GM23338 (cell line): ENCODE measurements at regions not wholly inside any gene's neighbourhood (a gene's known extent, or its start where the extent isn't known, plus 50 kb on each side); places are given as distances from the start of the nearest gene placed in this dataset.
A peak's percentile ranks its signal among the peaks of the same experiment; 100 is the strongest.

ENCODE experiments used
- ATAC-seq: fragments of 200-7000 bp; cut with Tn5 transposase; 3 replicates; pipeline ENCODE4 v1.9.1; 2020
- DNase-seq: peaks from one replicate; pipeline ENCODE4 v3.0.0-alpha.2; 2015; ENCODE audit warnings: low spot score
- H2AFZ ChIP-seq: fragments of 200-600 bp; sonication (generic); 2 replicates; pipeline ENCODE4 v1.8.0; 2016; ENCODE audit warnings: antibody characterized with exemption, mild to moderate bottlenecking, moderate library complexity
- H3F3A ChIP-seq: fragments of 200-600 bp; sonication (generic); replicated peaks from 2 replicates; pipeline ENCODE4 v1.8.0; 2017; ENCODE audit warnings: antibody characterized with exemption, mixed run types, low read depth
- H3K27ac ChIP-seq: fragments of 200-600 bp; sonication (generic); 2 replicates; pipeline ENCODE4 v1.6.1; 2016; ENCODE audit warnings: low read depth
- H3K27me3 ChIP-seq: fragments of 200-600 bp; sonication (generic); 2 replicates; pipeline ENCODE4 v1.8.0; 2016; ENCODE audit warnings: mild to moderate bottlenecking, mixed run types, moderate library complexity; ENCODE audit not compliant: insufficient read depth
- H3K36me3 ChIP-seq: fragments of 200-600 bp; sonication (generic); 2 replicates; pipeline ENCODE4 v1.8.0; 2016; ENCODE audit warnings: mild to moderate bottlenecking; ENCODE audit not compliant: insufficient read depth
- H3K4me1 ChIP-seq: fragments of 200-600 bp; sonication (generic); 2 replicates; pipeline ENCODE4 v1.8.0; 2016; ENCODE audit warnings: mild to moderate bottlenecking, moderate library complexity; ENCODE audit not compliant: insufficient read depth
- H3K4me2 ChIP-seq: fragments of 200-600 bp; sonication (generic); 2 replicates; pipeline ENCODE4 v1.7.1; 2017; ENCODE audit warnings: mixed run types
- H3K4me3 ChIP-seq: fragments of 200-600 bp; sonication (generic); 2 replicates; pipeline ENCODE4 v1.6.1; 2016; ENCODE audit warnings: mixed run types
- H3K79me2 ChIP-seq: fragments of 200-600 bp; sonication (generic); replicated peaks from 2 replicates; pipeline ENCODE4 v1.8.0; 2017; ENCODE audit warnings: mild to moderate bottlenecking; ENCODE audit not compliant: insufficient read depth
- H3K9me2 ChIP-seq: fragments of 200-600 bp; sonication (generic); 2 replicates; pipeline ENCODE4 v1.8.0; 2017; ENCODE audit not compliant: insufficient read depth
- H4K20me1 ChIP-seq: fragments of 200-600 bp; sonication (generic); replicated peaks from 2 replicates; pipeline ENCODE4 v1.8.0; 2017; ENCODE audit warnings: mild to moderate bottlenecking; ENCODE audit not compliant: insufficient read depth
- H3K27ac Mint-ChIP-seq: 2 replicates; pipeline ENCODE4 v1.8.0; 2020; ENCODE audit warnings: inconsistent platforms, mild to moderate bottlenecking, moderate library complexity, mixed read lengths
- H3K27me3 Mint-ChIP-seq: 3 replicates; pipeline ENCODE4 v1.8.0; 2022; ENCODE audit warnings: low read depth, mild to moderate bottlenecking, moderate library complexity, mixed read lengths, inconsistent platforms; ENCODE audit not compliant: insufficient read depth, poor library complexity
- H3K36me3 Mint-ChIP-seq: 3 replicates; pipeline ENCODE4 v1.8.0; 2021; ENCODE audit warnings: low read depth, mild to moderate bottlenecking, inconsistent platforms, moderate library complexity, mixed read lengths
- H3K4me1 Mint-ChIP-seq: 3 replicates; pipeline ENCODE4 v1.8.0; 2020; ENCODE audit warnings: mild to moderate bottlenecking, inconsistent platforms, mixed read lengths
- H3K4me3 Mint-ChIP-seq: 3 replicates; pipeline ENCODE4 v1.8.0; 2021; ENCODE audit warnings: moderate library complexity, mild to moderate bottlenecking, inconsistent platforms, mixed read lengths
- H3K9me3 Mint-ChIP-seq: 3 replicates; pipeline ENCODE4 v1.8.0; 2020; ENCODE audit warnings: moderate library complexity, mild to moderate bottlenecking, inconsistent platforms, mixed read lengths
- CREB1 ChIP-seq: fragments of 250-450 bp; sonication (Bioruptor Pico); IDR thresholded peaks from 2 replicates; pipeline ENCODE4 v1.5.0; 2020; ENCODE audit warnings: low read depth, mild to moderate bottlenecking, moderate library complexity
- ETS1 ChIP-seq: IDR thresholded peaks from 2 replicates; pipeline ENCODE4 v1.6.1; 2016; ENCODE audit warnings: antibody characterized with exemption
- EZH2 ChIP-seq: fragments of 200-600 bp; sonication (generic); IDR thresholded peaks from one replicate; pipeline ENCODE4 v1.8.0; 2017; ENCODE audit warnings: antibody characterized with exemption, mild to moderate bottlenecking, low read depth; ENCODE audit not compliant: unreplicated experiment
- EZH2phosphoT487 ChIP-seq: fragments of 200-600 bp; sonication (generic); IDR thresholded peaks from one replicate; pipeline ENCODE4 v1.8.1; 2018; ENCODE audit warnings: antibody characterized with exemption; ENCODE audit not compliant: unreplicated experiment
- JUNB ChIP-seq: IDR thresholded peaks from one replicate; pipeline ENCODE4 v1.6.1; 2016; ENCODE audit warnings: antibody characterized with exemption; ENCODE audit not compliant: unreplicated experiment
- NANOG ChIP-seq: IDR thresholded peaks from 2 replicates; pipeline ENCODE4 v1.6.1; 2016; ENCODE audit warnings: antibody characterized with exemption, borderline replicate concordance
- POLR2AphosphoS5 ChIP-seq: IDR thresholded peaks from 2 replicates; pipeline ENCODE4 v1.6.1; 2016; ENCODE audit warnings: antibody characterized with exemption, low read depth
- REST ChIP-seq: IDR thresholded peaks from one replicate; pipeline ENCODE4 v1.6.1; 2018; ENCODE audit warnings: antibody characterized with exemption; ENCODE audit not compliant: unreplicated experiment
- ZNF114 ChIP-seq: fragments of 250-450 bp; sonication (Bioruptor Pico); IDR thresholded peaks from 2 replicates; pipeline ENCODE4 v1.5.0; 2020; ENCODE audit warnings: mild to moderate bottlenecking, moderate library complexity
- ZNF331 ChIP-seq: fragments of 250-450 bp; sonication (Bioruptor Pico); IDR thresholded peaks from 2 replicates; pipeline ENCODE4 v1.5.0; 2020; ENCODE audit warnings: low read depth, mild to moderate bottlenecking, moderate library complexity
- TF ChIP-seq, protein P1 (sequence below): fragments of 250-450 bp; sonication (Bioruptor Pico); IDR thresholded peaks from 2 replicates; pipeline ENCODE4 v1.5.0; 2020; ENCODE audit warnings: mild to moderate bottlenecking, moderate library complexity

DNA sequence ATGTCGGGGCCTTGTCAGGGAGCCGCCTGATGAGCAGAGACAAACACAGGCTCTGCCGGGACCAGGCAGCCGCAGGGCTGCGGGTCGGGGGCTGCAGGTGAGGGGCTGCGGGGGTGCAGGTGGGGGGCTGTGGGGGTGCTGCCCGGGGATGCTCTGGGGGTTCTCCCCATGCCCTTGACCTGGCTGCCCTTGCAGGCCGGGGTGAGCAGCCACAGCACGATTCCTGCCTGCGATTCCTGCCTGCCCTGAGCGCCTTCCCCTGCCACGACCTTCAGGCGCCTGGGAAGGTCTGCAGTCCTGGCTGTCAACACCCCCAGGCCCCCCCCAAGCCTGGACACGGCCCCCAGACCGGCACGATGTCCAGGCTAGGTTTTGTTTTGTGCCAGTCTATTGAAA is 106.3 kb downstream of the FAM53A start (continued):
- TF ChIP-seq ETS1 = no peak
- no peak for TF ChIP-seq CREB1 (CRISPR knock-in tag)
- TF ChIP-seq ZNF114 (CRISPR knock-in tag) = no peak
- TF ChIP-seq ZNF331 (CRISPR knock-in tag) = no peak
- TF ChIP-seq JUNB = no peak

GRCh38 chr4:1576961-1577821 is 106.9 kb downstream of the FAM53A start:
- Mint-ChIP-seq H3K27ac (no peak overlapping the region), H3K36me3 (no peaks in the 10 kb centered on the region; the same call in 2 of the 3 replicates), H3K27me3 (peaks cover 24% of the 10 kb centered on the region), H3K4me1 (peaks cover 31% of the 10 kb centered on the region), H3K4me3 (peak overlapping the region; percentile 49; the same call in 2 of the 3 replicates), H3K9me3 (no peaks in the 10 kb centered on the region; the same call in 2 of the 3 replicates)
- ATAC-seq = no peak
- Histone ChIP-seq H3K27ac (no peak overlapping the region), H3K4me2 (peak overlapping the region; percentile 96), H3K79me2 (no peaks in the 10 kb centered on the region), H3K4me3 (peak overlapping the region; percentile 26; the same call in 1 of the 2 replicates), H4K20me1 (no peaks in the 10 kb centered on the region), H3K9me2 (no peaks in the 10 kb centered on the region), H3F3A (peaks cover 6% of the 10 kb centered on the region; the same call in 1 of the 2 replicates), H3K36me3 (no peaks in the 10 kb centered on the region), H3K27me3 (peaks cover 10% of the 10 kb centered on the region), H3K4me1 (peaks cover 21% of the 10 kb centered on the region), H2AFZ (peak overlapping the region; percentile 38; the same call in 1 of the 2 replicates)
- no peak for TF ChIP-seq NANOG
- no peak for TF ChIP-seq EZH2
- TF ChIP-seq EZH2phosphoT487 = no peak
- no peak for TF ChIP-seq CREB1 (CRISPR knock-in tag)
- no peak for TF ChIP-seq ETS1
- TF ChIP-seq POLR2AphosphoS5 = no peak
- no peak for TF ChIP-seq REST
- TF ChIP-seq, protein P1, sequence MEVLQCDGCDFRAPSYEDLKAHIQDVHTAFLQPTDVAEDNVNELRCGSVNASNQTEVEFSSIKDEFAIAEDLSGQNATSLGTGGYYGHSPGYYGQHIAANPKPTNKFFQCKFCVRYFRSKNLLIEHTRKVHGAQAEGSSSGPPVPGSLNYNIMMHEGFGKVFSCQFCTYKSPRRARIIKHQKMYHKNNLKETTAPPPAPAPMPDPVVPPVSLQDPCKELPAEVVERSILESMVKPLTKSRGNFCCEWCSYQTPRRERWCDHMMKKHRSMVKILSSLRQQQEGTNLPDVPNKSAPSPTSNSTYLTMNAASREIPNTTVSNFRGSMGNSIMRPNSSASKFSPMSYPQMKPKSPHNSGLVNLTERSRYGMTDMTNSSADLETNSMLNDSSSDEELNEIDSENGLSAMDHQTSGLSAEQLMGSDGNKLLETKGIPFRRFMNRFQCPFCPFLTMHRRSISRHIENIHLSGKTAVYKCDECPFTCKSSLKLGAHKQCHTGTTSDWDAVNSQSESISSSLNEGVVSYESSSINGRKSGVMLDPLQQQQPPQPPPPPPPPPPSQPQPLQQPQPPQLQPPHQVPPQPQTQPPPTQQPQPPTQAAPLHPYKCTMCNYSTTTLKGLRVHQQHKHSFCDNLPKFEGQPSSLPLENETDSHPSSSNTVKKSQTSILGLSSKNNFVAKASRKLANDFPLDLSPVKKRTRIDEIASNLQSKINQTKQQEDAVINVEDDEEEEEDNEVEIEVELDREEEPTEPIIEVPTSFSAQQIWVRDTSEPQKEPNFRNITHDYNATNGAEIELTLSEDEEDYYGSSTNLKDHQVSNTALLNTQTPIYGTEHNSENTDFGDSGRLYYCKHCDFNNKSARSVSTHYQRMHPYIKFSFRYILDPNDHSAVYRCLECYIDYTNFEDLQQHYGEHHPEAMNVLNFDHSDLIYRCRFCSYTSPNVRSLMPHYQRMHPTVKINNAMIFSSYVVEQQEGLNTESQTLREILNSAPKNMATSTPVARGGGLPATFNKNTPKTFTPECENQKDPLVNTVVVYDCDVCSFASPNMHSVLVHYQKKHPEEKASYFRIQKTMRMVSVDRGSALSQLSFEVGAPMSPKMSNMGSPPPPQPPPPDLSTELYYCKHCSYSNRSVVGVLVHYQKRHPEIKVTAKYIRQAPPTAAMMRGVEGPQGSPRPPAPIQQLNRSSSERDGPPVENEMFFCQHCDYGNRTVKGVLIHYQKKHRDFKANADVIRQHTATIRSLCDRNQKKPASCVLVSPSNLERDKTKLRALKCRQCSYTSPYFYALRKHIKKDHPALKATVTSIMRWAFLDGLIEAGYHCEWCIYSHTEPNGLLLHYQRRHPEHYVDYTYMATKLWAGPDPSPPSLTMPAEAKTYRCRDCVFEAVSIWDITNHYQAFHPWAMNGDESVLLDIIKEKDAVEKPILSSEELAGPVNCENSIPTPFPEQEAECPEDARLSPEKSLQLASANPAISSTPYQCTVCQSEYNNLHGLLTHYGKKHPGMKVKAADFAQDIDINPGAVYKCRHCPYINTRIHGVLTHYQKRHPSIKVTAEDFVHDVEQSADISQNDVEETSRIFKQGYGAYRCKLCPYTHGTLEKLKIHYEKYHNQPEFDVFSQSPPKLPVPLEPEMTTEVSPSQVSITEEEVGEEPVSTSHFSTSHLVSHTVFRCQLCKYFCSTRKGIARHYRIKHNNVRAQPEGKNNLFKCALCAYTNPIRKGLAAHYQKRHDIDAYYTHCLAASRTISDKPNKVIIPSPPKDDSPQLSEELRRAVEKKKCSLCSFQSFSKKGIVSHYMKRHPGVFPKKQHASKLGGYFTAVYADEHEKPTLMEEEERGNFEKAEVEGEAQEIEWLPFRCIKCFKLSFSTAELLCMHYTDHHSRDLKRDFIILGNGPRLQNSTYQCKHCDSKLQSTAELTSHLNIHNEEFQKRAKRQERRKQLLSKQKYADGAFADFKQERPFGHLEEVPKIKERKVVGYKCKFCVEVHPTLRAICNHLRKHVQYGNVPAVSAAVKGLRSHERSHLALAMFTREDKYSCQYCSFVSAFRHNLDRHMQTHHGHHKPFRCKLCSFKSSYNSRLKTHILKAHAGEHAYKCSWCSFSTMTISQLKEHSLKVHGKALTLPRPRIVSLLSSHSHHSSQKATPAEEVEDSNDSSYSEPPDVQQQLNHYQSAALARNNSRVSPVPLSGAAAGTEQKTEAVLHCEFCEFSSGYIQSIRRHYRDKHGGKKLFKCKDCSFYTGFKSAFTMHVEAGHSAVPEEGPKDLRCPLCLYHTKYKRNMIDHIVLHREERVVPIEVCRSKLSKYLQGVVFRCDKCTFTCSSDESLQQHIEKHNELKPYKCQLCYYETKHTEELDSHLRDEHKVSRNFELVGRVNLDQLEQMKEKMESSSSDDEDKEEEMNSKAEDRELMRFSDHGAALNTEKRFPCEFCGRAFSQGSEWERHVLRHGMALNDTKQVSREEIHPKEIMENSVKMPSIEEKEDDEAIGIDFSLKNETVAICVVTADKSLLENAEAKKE (CRISPR knock-in tag) = no peak
- no peak for TF ChIP-seq ZNF331 (CRISPR knock-in tag)
- DNase-seq = no peak
